GM12878 (cell line): ENCODE measurements at regions not wholly inside any gene's neighbourhood (a gene's known extent, or its start where the extent isn't known, plus 50 kb on each side); places are given as distances from the start of the nearest gene placed in this dataset.

ENCODE experiments used
- ATAC-seq: fragments of 200-7000 bp; cut with Tn5 transposase; 3 replicates; pipeline ENCODE4 v1.9.1; 2020; ENCODE audit warnings: mild to moderate bottlenecking, moderate library complexity
- BruUV-seq: library from RNA; stranded (reverse); fragments of 400-500 nt; replicated peaks from 2 replicates; lab custom pipeline; 2021; lab: Mats Ljungman, UMichigan
- CTCF ChIA-PET: fragments of 300-600 bp; sonication (Branson Sonifier 250); formaldehyde crosslinking; extraction: SDS; loops from one replicate; lab custom pipeline; 2021; ENCODE audit warnings: inconsistent platforms; lab: Yijun Ruan, JAX
- POLR2A ChIA-PET: fragments of 350-600 bp; formaldehyde crosslinking; extraction: SDS; loops from one replicate; lab custom pipeline; 2021; ENCODE audit warnings: inconsistent platforms; lab: Charles Lee
- RAD21 ChIA-PET: fragments of 300-600 bp; sonication (Branson Sonifier 250); formaldehyde crosslinking; loops from one replicate; lab custom pipeline; 2023; ENCODE audit warnings: antibody characterized with exemption; ENCODE audit not compliant: unreplicated experiment; lab: Charles Lee
- SMC1A ChIA-PET: fragments of 300-600 bp; sonication (Branson Sonifier 250); formaldehyde crosslinking; loops from one replicate; lab custom pipeline; 2023; ENCODE audit not compliant: unreplicated experiment, uncharacterized antibody; lab: Charles Lee
- DNase-seq: peaks from one replicate; pipeline ENCODE4 v3.0.0-alpha.2; 2011; ENCODE audit warnings: low read depth, low spot score
- FAIRE-seq: peaks from 3 replicates; lab custom pipeline; 2011; peaks lifted over from hg19 to GRCh38; lab: Jason Lieb, UNC
- H2AFZ ChIP-seq: 2 replicates; pipeline ENCODE4 v1.6.0; 2011; ENCODE audit warnings: low read depth, low read length, control low read depth; ENCODE audit not compliant: control insufficient read depth
- H3K27ac ChIP-seq: 2 replicates; pipeline ENCODE4 v1.5.1; 2011; ENCODE audit warnings: control low read depth; ENCODE audit not compliant: control insufficient read depth, insufficient read depth
- H3K27me3 ChIP-seq, 2 experiments: replicated peaks in 1 of 2; 2 replicates each; pipeline versions ENCODE4 v1.6.0 to v1.6.1; 2011; ENCODE audit warnings: low read length in 1 of 2; ENCODE audit not compliant: control insufficient read depth in 2 of 2, insufficient read depth in 2 of 2
- H3K36me3 ChIP-seq, 2 experiments: 2 replicates each; pipeline ENCODE4 v1.5.1; 2011; ENCODE audit warnings: low read length in 1 of 2; ENCODE audit not compliant: control insufficient read depth in 2 of 2, insufficient read depth in 2 of 2
- H3K4me1 ChIP-seq: 2 replicates; pipeline ENCODE4 v1.6.1; 2011; ENCODE audit warnings: mild to moderate bottlenecking, low read length, moderate library complexity, mixed read lengths; ENCODE audit not compliant: control insufficient read depth, insufficient read depth
- H3K4me2 ChIP-seq: 2 replicates; pipeline ENCODE4 v1.6.0; 2011; ENCODE audit warnings: control low read depth; ENCODE audit not compliant: control insufficient read depth, insufficient read depth
- H3K4me3 ChIP-seq: fragments of 200-600 bp; sonication (generic); 2 replicates; pipeline ENCODE4 v1.5.1; 2016
- H3K79me2 ChIP-seq: 2 replicates; pipeline ENCODE4 v1.6.0; 2011; ENCODE audit warnings: low read length; ENCODE audit not compliant: control insufficient read depth, insufficient read depth
- H3K9ac ChIP-seq: 2 replicates; pipeline ENCODE4 v1.8.0; 2011; ENCODE audit warnings: low read length, control low read depth, mixed read lengths; ENCODE audit not compliant: control insufficient read depth, insufficient read depth
- H3K9me3 ChIP-seq: replicated peaks from 3 replicates; pipeline ENCODE4 v1.5.1; 2011; ENCODE audit warnings: mild to moderate bottlenecking, low read length; ENCODE audit not compliant: control insufficient read depth, insufficient read depth
- H4K20me1 ChIP-seq: 2 replicates; pipeline ENCODE4 v1.6.0; 2011; ENCODE audit not compliant: control insufficient read depth, insufficient read depth
- CEBPB ChIP-seq, 2 experiments: fragments of 150-350 bp in 1 of 2; IDR thresholded peaks; 2 replicates each; pipeline ENCODE4 v1.6.1; 2012 to 2014; ENCODE audit warnings: low read depth in 2 of 2, low read length in 2 of 2, borderline replicate concordance in 1 of 2, inconsistent platforms in 1 of 2
- CREB1 ChIP-seq: IDR thresholded peaks from 2 replicates; pipeline ENCODE4 v1.6.1; 2012; ENCODE audit warnings: low read depth, mild to moderate bottlenecking, inconsistent platforms
- ETV6 ChIP-seq, 2 experiments: fragments of 450-650 bp in 1 of 2; IDR thresholded peaks in 1 of 2; conservative IDR thresholded peaks in 1 of 2; 2 replicates each; pipeline ENCODE4 v1.6.1; 2014; ENCODE audit warnings: antibody characterized with exemption in 1 of 2, borderline replicate concordance in 1 of 2, low read depth in 1 of 2, mild to moderate bottlenecking in 1 of 2, moderate library complexity in 1 of 2
- NFYA ChIP-seq: IDR thresholded peaks from 2 replicates; pipeline ENCODE4 v1.6.1; 2011; ENCODE audit warnings: low read depth, mild to moderate bottlenecking, low read length, improper control_type of control experiment, borderline replicate concordance
- RB1 ChIP-seq: fragments of 450-650 bp; formaldehyde crosslinking; IDR thresholded peaks from 2 replicates; pipeline ENCODE4 v1.6.1; 2017; ENCODE audit warnings: mild to moderate bottlenecking, borderline replicate concordance
- SMC3 ChIP-seq: IDR thresholded peaks from 2 replicates; pipeline ENCODE4 v1.6.1; 2011; ENCODE audit warnings: low read length, improper control_type of control experiment, borderline replicate concordance
- SP1 ChIP-seq: IDR thresholded peaks from one replicate; pipeline ENCODE4 v1.6.1; 2011; ENCODE audit warnings: low read depth, low read length
- ZBTB33 ChIP-seq: fragments of 450-650 bp; IDR thresholded peaks from 2 replicates; pipeline ENCODE4 v1.6.1; 2017; ENCODE audit warnings: mild to moderate bottlenecking
- WGBS: methylation state at CpG from one replicate; pipeline ENCODE4 v1.1.6; 2016; ENCODE audit warnings: low lambda C conversion rate; ENCODE audit not compliant: insufficient replicate concordance, insufficient coverage; ENCODE audit errors: missing lambda C conversion rate; 5-methylcytosine and 5-hydroxymethylcytosine counted together
- in situ Hi-C: fragments of 300-500 bp; cut with MboI; formaldehyde crosslinking; loops from 9 replicates; pipeline ENCODE4 v1.14.3; 2018; ENCODE audit warnings: mixed read lengths
- intact Hi-C: fragments of 100-400 bp; cut with micrococcal nuclease; formaldehyde crosslinking; loops from one replicate; pipeline ENCODE4 v1.14.2; 2022; ENCODE audit not compliant: unreplicated experiment
- TF ChIP-seq, protein P1 (sequence below): fragments of 450-650 bp; IDR thresholded peaks from 2 replicates; pipeline ENCODE4 v1.6.1; 2016; ENCODE audit warnings: mild to moderate bottlenecking

GRCh38 chr18:8959551-8960135 is 142.9 kb upstream of the NDUFV2 start:
- ChIA-PET SMC1A (no interaction called here), POLR2A (no interaction called here), CTCF (no interaction called here), RAD21 (no interaction called here)
- no peaks in the 10 kb centered on the region for H3K4me1 ChIP-seq
- ATAC-seq (no peak), DNase-seq (no peak), FAIRE-seq (no peak)
- H3K9me3 ChIP-seq: no peaks in the 10 kb centered on the region
- H3K9ac ChIP-seq: no peak overlapping the region
- H3K79me2 ChIP-seq: no peaks in the 10 kb centered on the region
- H2AFZ ChIP-seq: no peak overlapping the region
- H4K20me1 ChIP-seq: no peaks in the 10 kb centered on the region
- TF ChIP-seq ETV6 (conservative IDR thresholded peaks at IDR 0.05 in 1 of 2, IDR thresholded peaks at IDR 0.05 in 1 of 2; ENCODE audit: borderline replicate concordance in 1 of 2, low read depth in 1 of 2) (no peak), SP1 (no peak), RB1 (no peak)
- H3K27me3 ChIP-seq: no peaks in the 10 kb centered on the region
- H3K4me2 ChIP-seq: no peak overlapping the region
- no peak overlapping the region for H3K4me3 ChIP-seq
- in situ Hi-C loops (loop anchor here (25.0 kb wide), 1 partner anchor 122 kb away; no protein-coding TSS in a partner anchor), intact Hi-C loops (no loop called here)
- BruUV-seq: no TSS peak
- WGBS: 84% methylated on average over 8 of the region's 8 CpGs
- no peak overlapping the region for H3K27ac ChIP-seq
- H3K36me3 ChIP-seq: no peaks in the 10 kb centered on the region

DNA sequence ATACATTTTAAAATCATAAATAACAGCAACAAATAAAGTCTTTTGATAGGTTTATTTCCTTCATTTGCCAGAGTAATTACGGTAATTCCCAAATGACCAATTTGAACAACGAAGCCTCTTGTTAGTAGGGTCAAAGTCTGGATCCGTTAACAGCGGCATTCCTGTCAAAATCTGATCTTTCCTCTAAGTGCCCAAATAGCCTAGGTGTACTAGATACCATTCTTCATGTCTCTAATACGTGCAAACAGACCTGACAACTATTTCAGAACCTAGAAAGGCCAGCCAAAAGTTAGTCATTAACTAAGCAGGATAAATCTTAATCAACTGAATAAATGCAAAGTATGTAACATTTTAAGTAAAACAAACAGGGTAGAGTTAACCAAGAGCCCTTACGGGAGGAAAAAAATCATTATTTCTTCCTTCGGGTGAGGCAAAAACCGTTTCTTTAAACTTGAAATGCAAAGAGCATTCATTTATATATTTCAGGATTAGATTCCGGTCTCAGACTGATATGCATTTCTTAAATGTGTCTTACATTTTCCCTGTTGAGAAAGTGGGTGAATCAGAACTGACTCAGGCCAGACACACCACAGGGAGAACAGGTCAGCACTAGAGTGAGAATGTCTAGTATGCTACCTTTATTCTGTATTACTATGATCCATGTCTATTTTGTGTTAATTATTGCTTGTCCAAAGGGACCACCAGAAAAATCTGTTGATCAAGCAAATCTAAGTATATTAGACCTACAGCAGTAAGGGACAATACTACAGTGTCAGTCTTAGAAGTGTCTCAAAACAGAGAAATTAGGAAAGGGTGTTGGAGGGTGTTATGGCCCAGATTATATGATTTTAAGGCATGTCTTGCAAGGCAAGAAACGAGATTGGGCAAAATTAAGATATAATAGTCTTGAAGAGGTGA is 141.5 kb upstream of the NDUFV2 start:
- Histone ChIP-seq H3K36me3 (no peaks in the 10 kb centered on the region), H3K9ac (no peak overlapping the region), H3K27me3 (no peaks in the 10 kb centered on the region; a peak in 1 of 4 replicates), H3K9me3 (no peaks in the 10 kb centered on the region), H3K79me2 (no peaks in the 10 kb centered on the region), H3K4me1 (no peaks in the 10 kb centered on the region), H3K27ac (no peak overlapping the region), H4K20me1 (no peaks in the 10 kb centered on the region), H3K4me2 (no peak overlapping the region), H3K4me3 (no peak overlapping the region), H2AFZ (no peak overlapping the region)
- DNase-seq (no peak), FAIRE-seq (no peak), ATAC-seq (no peak)
- SMC1A ChIA-PET: no interaction called here
- intact Hi-C loops (no loop called here), in situ Hi-C loops (loop anchor here (25.0 kb wide), 1 partner anchor 124 kb away; no protein-coding TSS in a partner anchor)
- WGBS: 57% methylated on average over 10 of the region's 10 CpGs
- RAD21 ChIA-PET: no interaction called here
- POLR2A ChIA-PET: no interaction called here
- CTCF ChIA-PET: no interaction called here
- BruUV-seq: no TSS peak
- TF ChIP-seq CEBPB (IDR thresholded peaks at IDR 0.05; ENCODE audit: borderline replicate concordance in 1 of 2, low read depth in 2 of 2, low read length in 2 of 2): no peak
- TF ChIP-seq, protein P1, sequence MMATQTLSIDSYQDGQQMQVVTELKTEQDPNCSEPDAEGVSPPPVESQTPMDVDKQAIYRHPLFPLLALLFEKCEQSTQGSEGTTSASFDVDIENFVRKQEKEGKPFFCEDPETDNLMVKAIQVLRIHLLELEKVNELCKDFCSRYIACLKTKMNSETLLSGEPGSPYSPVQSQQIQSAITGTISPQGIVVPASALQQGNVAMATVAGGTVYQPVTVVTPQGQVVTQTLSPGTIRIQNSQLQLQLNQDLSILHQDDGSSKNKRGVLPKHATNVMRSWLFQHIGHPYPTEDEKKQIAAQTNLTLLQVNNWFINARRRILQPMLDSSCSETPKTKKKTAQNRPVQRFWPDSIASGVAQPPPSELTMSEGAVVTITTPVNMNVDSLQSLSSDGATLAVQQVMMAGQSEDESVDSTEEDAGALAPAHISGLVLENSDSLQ: no peak
- no peak for TF ChIP-seq ZBTB33
- no peak for TF ChIP-seq CREB1
- no peak for TF ChIP-seq NFYA
- no peak for TF ChIP-seq SMC3
